Urinary bladder (tissue), 3 donors: ENCODE measurements at regions not wholly inside any gene's neighbourhood (a gene's known extent, or its start where the extent isn't known, plus 50 kb on each side); places are given as distances from the start of the nearest gene placed in this dataset.
"Not testable (repeated sequence)": the region's sequence is repeated elsewhere in the genome, so short reads cannot be mapped to it uniquely, and the experiment has no call there.

Source experiments
- DNase-seq: peaks from one replicate; pipeline ENCODE4 v3.0.0-alpha.2; 2015; ENCODE audit errors: extremely low spot score
- H3K27ac ChIP-seq: one replicate; pipeline ENCODE4 v1.5.1; 2013; ENCODE audit warnings: low read depth, mild to moderate bottlenecking, moderate library complexity
- H3K36me3 ChIP-seq: one replicate; pipeline ENCODE4 v1.6.1; 2013; ENCODE audit warnings: mild to moderate bottlenecking, moderate library complexity; ENCODE audit not compliant: insufficient read depth
- H3K4me1 ChIP-seq: one replicate; pipeline ENCODE4 v1.6.1; 2013; ENCODE audit warnings: mild to moderate bottlenecking, moderate library complexity; ENCODE audit not compliant: insufficient read depth
- H3K4me3 ChIP-seq: one replicate; pipeline ENCODE4 v1.5.1; 2013; ENCODE audit warnings: low read depth, low read length
- WGBS: extraction: QIAGEN DNeasy Blood & Tissue Kit; methylation state at CpG from one replicate; pipeline ENCODE4 v1.1.7; 2013; 5-methylcytosine and 5-hydroxymethylcytosine counted together
- donor health status: healthy with polysubstance abuse.
- donor health status: healthy.

DNA sequence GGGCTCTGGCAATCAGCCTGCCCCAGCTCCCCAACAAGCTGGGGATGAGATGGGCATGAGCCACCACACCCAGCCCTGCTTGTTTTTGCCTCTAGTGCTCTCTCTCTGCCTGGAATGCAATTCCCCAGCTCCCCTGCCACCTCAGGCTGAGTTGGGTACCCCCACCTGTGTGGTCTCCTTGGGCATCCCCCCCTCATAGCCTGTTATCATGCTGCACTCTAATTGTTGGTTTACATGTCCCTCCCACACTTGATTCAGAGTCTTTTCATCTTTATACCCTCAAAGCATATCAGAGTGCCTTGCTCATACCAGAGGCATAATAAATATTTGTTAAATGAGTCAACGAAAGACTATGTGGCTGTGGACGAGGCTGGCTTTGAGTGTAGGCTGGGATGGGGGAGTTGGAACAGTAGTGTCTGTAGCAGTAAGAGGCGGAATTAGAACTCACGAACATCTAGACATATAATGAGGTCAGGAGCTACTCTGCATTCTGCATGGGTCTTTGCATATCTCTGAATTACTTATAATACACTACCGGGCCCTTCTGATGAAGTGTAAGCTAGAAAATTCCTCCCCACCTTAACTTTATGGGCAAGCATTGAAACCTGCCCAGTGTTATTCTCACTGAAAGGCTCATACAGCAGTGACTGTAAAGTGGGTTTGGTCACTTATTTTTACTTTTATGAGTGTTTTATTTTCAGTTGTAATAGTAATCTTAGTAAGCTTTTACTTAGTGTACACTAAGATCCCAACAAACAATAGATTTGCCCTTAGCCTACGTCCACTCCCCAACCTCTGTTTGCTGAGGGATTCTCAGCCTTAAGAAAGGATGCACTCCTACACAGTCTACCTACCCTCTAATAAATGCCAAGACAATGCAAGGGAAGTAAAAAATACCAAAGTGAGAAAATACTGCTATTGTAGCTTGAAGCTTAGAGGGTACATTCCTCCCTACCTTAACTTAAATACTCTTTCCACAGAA, 58.7 kb downstream of the EDN1 start:
- no peak for DNase-seq
- H3K4me3 ChIP-seq, result no peak overlapping the region
- no peaks in the 10 kb centered on the region for H3K36me3 ChIP-seq
- no peaks in the 10 kb centered on the region for H3K4me1 ChIP-seq
- no peak overlapping the region for H3K27ac ChIP-seq
- 50% methylated on average over 6 of the region's 6 CpGs for WGBS

DNA sequence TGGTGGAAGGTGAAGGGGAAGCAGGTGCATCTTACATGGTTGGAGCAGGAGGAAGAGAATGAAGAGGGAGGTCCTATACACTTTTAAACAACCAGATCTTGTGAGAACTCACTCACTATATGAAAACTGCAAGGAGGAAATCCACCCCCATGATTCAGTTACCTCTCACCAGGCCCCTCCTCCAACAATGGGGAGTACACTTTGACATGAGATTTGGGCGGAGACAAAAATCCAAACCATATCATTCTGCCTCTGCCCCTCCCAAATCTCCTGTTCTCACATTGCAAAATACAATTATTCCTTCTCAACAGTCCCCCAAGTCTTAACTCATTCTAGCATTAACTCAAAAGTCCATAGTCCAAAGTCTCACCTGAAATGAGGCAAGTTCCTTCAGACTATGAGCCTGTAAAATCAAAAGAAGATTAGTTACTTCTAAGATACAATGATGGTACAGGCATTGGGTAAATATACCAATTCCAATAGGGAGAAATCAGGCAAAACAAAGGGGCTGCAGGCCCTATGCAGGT, 60.5 kb downstream of the EDN1 start:
- WGBS, result 98% methylated on average over 1 of the region's 1 CpG
- no peak overlapping the region for H3K4me3 ChIP-seq
- DNase-seq, result no peak
- no peaks in the 10 kb centered on the region for H3K36me3 ChIP-seq
- no peaks in the 10 kb centered on the region for H3K4me1 ChIP-seq
- no peak overlapping the region for H3K27ac ChIP-seq

DNA sequence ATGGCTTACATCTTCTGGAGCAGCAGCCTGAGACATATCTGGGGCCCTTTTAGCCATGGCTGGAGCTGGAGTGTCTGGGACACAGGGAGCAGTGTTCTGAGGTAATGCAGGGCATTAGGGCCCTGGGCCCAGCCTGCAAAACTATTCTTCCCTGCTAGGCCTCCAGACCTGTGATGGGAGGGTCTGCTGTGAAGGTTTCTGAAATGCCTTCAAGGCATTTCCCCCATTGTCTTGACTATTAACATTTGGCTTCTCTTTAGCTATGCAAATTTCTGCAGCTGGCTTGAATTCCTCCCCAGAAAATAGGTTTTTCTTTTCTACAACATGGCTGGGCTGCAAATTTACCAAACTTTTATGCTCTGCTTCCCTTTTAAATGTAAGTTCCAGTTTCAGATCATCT, 61.5 kb downstream of the EDN1 start:
- DNase-seq, result no peak
- H3K36me3 ChIP-seq, result no peaks in the 10 kb centered on the region
- H3K4me1 ChIP-seq, result no peaks in the 10 kb centered on the region
- no peak overlapping the region for H3K27ac ChIP-seq
- H3K4me3 ChIP-seq, result no peak overlapping the region

DNA sequence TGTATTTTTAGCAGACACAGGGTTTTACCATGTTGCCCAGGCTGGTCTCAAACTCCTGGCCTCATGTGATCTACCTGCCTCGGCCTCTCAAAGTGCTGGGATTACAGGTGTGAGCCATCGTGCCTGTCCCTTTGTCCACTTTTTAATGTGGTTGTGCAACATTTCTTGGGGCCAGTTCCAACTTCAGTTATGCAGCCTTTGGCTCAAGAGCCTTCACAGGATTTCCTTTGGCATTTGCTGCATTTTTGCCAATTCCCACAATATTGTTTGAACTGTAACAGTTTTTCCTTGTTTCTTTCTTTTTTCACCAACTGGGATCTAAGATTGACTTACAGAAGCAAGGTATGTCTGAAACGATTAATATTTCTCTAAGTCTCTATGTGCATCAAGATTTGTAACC, 63.6 kb downstream of the EDN1 start:
- Histone ChIP-seq H3K27ac (no peak overlapping the region), H3K4me1 (no peaks in the 10 kb centered on the region), H3K36me3 (no peaks in the 10 kb centered on the region), H3K4me3 (no peak overlapping the region)
- no peak for DNase-seq
- 78% methylated on average over 3 of the region's 3 CpGs for WGBS

DNA sequence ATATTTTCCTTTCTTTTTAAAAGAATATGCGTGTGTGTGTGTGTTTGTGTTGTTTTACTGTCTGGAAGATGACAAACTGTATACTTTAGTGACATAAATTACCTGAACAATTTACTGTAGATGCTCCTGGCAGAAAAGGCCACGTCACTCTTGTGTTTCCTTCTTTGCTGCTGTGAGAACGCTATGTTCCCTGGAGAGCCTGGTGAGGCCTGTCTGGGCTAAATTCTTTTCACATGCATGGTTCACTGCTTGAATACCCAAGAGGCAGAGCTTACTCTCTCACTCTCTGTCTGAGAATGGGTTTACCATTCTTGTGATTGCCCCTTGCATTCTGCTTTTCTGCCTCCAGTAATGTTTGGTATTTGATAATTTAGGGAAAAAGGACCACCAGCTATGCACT, 64.3 kb downstream of the EDN1 start:
- no peaks in the 10 kb centered on the region for H3K4me1 ChIP-seq
- H3K27ac ChIP-seq, result no peak overlapping the region
- no peak overlapping the region for H3K4me3 ChIP-seq
- H3K36me3 ChIP-seq, result no peaks in the 10 kb centered on the region
- 55% methylated on average over 3 of the region's 3 CpGs for WGBS
- DNase-seq, result no peak

DNA sequence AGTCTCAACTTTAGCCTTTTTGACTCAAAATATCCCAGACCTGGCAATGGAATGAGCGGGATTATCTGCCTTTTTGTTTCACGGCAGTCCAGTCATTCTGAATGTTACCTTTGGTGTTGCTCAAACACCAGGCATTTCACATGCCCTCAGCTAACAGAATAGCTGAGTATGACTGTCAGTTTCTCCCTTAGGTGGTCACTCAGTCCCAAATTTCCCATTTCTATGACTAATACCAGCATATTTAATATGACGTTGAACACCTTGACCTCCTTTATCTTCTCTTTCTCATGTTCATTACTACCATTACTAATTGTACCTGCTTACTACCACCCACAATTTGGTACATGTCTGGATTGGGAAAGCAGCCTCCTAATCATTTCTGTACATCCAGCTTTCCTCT, 65.2 kb downstream of the EDN1 start:
- Histone ChIP-seq H3K4me3 (no peak overlapping the region), H3K27ac (no peak overlapping the region), H3K4me1 (no peaks in the 10 kb centered on the region), H3K36me3 (no peaks in the 10 kb centered on the region)
- 91% methylated on average over 3 of the region's 3 CpGs for WGBS
- DNase-seq, result no peak

DNA sequence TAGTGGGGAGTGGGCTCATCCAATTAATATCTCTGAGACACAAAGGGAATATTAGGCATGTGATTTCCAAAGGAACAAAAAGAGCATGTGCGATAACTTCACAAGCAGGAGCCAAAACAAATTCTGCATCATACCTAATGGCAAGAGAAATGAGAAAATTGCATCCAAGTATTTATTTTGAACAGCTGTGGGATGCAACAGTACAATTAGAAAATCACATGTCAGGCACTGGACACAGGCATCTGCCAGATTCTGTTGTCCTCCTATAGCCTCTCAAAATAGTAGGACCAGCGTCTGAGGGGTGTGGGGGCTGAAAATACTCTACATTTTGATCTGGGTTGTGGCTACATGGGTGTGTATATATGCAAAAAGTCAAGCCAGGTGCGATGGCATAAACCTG, 66.3 kb downstream of the EDN1 start:
- Histone ChIP-seq H3K27ac (no peak overlapping the region), H3K4me1 (no peaks in the 10 kb centered on the region), H3K4me3 (no peak overlapping the region), H3K36me3 (no peaks in the 10 kb centered on the region)
- 90% methylated on average over 3 of the region's 3 CpGs for WGBS
- no peak for DNase-seq

DNA sequence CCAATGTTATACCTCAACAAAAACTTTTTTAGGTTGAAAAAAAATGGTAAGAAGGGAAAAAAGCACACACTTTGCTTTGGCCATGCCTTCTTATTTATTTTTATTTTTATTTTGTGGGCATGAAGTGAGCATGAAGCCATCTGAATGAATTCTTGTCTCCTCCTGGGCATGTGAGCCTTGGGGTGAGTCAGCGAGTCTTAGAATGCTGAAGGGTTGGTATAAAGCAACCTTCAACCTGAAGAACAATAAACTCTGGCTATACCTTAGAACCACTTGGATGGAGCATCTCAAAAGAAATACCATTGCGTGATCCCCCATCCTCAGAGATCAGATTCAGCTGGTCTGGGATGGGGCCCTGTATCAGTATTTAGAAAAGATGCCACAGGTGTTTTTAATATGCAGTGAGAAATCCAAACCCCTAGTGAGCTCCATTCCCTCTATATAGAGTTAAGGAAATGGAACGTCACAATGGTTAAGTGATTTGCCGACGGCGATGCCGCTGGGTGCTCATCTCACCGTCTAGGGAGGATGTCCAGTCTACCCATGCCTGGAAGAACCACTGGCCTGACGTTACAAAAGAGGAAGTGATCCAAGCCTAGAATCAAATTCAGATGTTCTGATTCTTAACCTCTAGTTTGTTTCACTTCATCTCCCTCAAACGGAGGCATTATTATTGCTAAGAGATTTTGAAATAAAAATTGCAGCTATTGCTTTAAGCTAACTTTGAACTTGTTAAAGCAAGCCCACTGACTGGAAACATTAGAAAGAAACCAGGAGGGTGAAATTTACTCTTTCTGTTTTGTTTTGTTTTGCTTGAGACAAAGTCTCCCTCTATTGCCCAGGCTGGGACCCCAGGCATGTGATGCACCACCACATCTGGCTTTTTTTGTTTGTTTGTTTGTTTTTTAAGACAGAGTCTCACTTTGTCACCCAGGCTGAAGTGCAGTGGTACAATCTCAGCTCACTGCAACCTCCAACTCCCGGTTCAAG, 67.1 kb downstream of the EDN1 start:
- DNase-seq, result no peak
- no peaks in the 10 kb centered on the region for H3K4me1 ChIP-seq
- 85% methylated on average over 11 of the region's 11 CpGs for WGBS
- no peak overlapping the region for H3K27ac ChIP-seq
- no peaks in the 10 kb centered on the region for H3K36me3 ChIP-seq
- H3K4me3 ChIP-seq, result no peak overlapping the region

DNA sequence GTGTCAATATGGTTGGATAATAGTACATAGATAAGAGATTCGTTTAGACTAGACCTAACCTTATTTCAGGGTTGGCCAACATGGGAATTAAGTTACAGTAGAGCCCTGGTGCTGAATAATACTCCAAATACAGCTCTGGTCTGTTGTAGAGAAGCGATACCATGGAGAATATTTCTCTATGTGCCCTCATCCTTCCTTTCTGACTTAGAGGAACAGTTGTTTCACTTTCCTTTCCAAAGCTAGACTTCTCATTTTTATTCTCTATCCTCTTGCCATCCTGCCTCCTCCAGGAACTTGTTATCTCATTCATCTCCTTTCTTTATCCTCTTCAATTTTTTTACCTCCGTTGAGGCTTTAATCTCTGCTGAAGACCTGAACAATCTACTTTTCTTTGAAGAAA, 68.9 kb downstream of the EDN1 start:
- WGBS, result 62% methylated on average over 3 of the region's 3 CpGs
- Histone ChIP-seq H3K36me3 (no peaks in the 10 kb centered on the region), H3K4me3 (no peak overlapping the region), H3K27ac (no peak overlapping the region), H3K4me1 (no peaks in the 10 kb centered on the region)
- DNase-seq, result no peak

DNA sequence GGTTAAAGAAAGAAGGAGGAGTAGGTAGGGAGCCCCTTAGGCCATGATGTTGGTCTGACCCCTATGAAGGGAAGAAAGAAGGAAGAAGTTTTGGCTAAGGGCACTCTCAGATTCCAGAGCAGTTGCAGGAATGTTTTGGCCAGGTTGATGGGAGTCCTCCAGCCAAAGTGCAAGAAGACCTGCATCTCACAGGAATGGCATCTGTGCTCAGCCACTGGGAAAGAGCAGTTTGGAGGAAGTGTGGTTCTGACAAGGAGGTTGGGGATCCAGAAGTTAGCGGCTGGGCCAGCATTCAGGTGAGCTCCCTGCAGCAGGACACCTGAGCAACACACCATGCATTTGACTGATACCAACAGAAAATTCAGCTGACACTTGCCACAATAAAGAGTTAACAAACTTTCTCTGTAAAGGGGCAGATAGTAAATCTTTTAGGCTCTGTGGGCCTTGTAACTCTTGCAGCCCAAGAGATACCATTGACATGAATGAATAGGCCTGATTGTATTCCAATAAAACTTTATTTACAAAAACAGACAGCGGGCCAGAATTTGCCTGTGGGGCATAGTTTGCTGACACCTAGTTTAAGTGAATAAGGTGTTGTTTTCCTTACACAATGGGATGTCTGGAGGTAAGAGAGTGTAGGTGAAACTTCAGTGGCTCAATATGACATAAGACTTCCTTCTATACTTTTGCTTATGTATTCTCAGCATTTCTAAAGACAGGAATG, 71.0 kb downstream of the EDN1 start:
- 84% methylated on average over 2 of the region's 2 CpGs for WGBS
- Histone ChIP-seq H3K27ac (no peak overlapping the region), H3K4me3 (no peak overlapping the region), H3K4me1 (no peaks in the 10 kb centered on the region), H3K36me3 (no peaks in the 10 kb centered on the region)
- no peak for DNase-seq

DNA sequence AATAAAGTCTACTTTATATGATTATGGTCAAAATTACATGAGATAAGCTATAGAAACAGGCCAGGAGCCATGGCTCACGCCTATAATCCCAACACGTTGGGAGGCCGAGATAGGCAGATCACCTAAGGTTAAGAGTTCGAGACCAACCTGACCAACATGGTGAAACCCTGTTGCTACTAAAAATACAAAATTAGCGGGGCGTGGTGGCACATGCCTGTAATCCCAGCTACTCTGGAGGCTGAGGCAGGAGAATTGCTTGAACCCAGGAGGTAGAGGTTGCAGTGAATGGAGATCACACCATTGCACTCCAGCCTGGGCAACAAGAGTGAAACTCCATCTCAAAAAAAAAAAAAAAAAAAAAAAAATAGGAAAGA, 73.1 kb downstream of the EDN1 start:
- not testable (repeated sequence) for DNase-seq, H3K4me3 ChIP-seq, H3K4me1 ChIP-seq, H3K27ac ChIP-seq, H3K36me3 ChIP-seq
- 95% methylated on average over 6 of the region's 6 CpGs for WGBS

DNA sequence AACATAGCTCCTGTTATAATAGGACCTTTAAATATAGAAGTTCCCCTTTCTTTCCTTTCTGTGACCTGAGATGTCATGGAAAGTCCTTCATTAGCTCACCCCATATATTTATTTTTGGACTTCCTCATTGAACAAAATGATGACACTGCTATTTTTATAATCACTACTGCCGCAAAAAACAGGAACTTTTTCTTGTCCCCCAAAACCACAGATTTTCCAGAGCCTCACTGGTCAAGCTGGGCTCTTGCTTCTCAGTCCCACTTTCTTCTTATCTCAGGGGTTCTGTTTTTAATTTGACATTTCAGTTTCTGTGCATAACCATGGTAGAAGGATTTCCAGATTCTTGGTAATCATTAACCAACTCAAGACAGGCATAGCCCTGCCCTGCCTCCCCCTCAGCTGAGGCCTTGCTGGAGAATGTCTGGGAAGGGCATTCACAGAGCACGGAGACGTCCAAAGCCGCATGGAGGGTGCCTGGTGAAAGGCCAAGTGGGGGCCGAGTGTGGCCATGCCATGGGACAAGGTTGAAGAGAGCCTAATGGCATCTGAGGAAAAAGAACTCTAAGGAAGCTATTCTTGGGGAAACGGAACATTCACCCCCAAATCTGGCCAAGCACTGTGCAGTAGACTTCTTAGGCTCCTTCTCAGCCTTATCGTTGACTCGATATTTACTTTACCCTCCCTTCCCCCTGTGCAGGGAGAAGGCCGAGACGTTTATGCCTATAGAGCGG, 73.7 kb downstream of the EDN1 start:
- WGBS, result 81% methylated on average over 11 of the region's 11 CpGs
- no peak overlapping the region for H3K27ac ChIP-seq
- no peaks in the 10 kb centered on the region for H3K36me3 ChIP-seq
- no peak overlapping the region for H3K4me3 ChIP-seq
- no peak for DNase-seq
- H3K4me1 ChIP-seq, result no peaks in the 10 kb centered on the region

DNA sequence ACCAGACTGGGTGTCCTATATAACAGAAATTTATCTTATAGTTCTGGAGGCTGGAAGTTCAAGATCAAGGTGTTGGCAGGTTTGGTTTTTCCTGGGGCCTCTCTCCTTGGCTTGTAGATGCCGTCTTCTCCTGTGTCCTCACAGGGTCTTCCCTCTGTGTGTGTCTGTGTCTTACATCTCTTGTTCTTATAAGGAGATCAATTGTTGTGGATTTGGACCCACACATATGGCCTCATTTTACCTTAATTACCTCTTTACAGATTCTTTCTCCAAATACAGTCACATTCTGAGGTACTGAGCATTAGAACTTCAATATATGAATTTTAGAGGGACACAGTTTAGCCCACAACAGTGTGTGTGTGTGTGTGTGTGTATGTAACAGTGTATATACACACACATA, 74.5 kb downstream of the EDN1 start:
- Histone ChIP-seq H3K4me1 (no peaks in the 10 kb centered on the region), H3K36me3 (no peaks in the 10 kb centered on the region), H3K27ac (no peak overlapping the region), H3K4me3 (no peak overlapping the region)
- 97% methylated on average over 1 of the region's 1 CpG for WGBS
- no peak for DNase-seq
